ENCODE measurements at regions not wholly inside any gene's neighbourhood (a gene's known extent, or its start where the extent isn't known, plus 50 kb on each side); places are given as distances from the start of the nearest gene placed in this dataset.
"Not testable (repeated sequence)": the region's sequence is repeated elsewhere in the genome, so short reads cannot be mapped to it uniquely, and the experiment has no call there.

DNA sequence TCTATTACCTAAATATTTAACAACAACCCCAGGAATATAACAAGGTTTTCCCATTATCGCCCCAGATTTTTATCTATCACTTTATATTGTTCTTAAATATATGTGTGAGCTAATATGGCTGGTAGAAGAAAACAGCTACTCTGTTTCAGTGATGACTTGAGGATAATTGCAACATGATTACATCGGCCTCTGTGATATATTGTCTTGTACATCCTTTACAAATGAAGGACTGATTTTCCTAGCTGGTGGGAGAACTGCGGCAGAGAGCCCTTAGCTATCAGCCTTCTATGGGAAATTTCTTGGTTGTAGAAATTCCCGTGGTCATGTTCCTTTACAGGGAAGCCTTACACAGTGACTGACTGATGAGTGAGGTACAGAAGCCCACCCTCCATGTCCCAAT lies 110.9 kb upstream of the ZNF717 start:
- Histone ChIP-seq H3K4me3 (replicated peaks; ENCODE audit: low read depth, low read length) (no peak overlapping the region), H3K36me3 (ENCODE audit: control insufficient read depth, insufficient read depth, low read length) (no peaks in the 10 kb centered on the region), H3K27me3 (replicated peaks; ENCODE audit: control insufficient read depth, insufficient read depth, low read length) (no peaks in the 10 kb centered on the region)
- DNase-seq (ENCODE audit: extremely low read depth, insufficient read length): no peak
- TF ChIP-seq, protein P1, sequence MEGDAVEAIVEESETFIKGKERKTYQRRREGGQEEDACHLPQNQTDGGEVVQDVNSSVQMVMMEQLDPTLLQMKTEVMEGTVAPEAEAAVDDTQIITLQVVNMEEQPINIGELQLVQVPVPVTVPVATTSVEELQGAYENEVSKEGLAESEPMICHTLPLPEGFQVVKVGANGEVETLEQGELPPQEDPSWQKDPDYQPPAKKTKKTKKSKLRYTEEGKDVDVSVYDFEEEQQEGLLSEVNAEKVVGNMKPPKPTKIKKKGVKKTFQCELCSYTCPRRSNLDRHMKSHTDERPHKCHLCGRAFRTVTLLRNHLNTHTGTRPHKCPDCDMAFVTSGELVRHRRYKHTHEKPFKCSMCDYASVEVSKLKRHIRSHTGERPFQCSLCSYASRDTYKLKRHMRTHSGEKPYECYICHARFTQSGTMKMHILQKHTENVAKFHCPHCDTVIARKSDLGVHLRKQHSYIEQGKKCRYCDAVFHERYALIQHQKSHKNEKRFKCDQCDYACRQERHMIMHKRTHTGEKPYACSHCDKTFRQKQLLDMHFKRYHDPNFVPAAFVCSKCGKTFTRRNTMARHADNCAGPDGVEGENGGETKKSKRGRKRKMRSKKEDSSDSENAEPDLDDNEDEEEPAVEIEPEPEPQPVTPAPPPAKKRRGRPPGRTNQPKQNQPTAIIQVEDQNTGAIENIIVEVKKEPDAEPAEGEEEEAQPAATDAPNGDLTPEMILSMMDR (IDR thresholded peaks at IDR 0.05; ENCODE audit: insufficient read depth, low read length, poor library complexity, severe bottlenecking): no peak

GRCh38 chr3:75901446-75901845 lies 116.1 kb upstream of the ZNF717 start:
- H3K36me3 ChIP-seq (ENCODE audit: control insufficient read depth, insufficient read depth, low read length); H3K27me3 ChIP-seq (replicated peaks; ENCODE audit: control insufficient read depth, insufficient read depth, low read length); H3K4me3 ChIP-seq (replicated peaks; ENCODE audit: low read depth, low read length); DNase-seq (ENCODE audit: extremely low read depth, insufficient read length): not testable (repeated sequence)

GRCh38 chr3:75906555-75907112 lies 121.3 kb upstream of the ZNF717 start:
- Histone ChIP-seq H3K4me3 (replicated peaks; ENCODE audit: low read depth, low read length) (no peak overlapping the region), H3K36me3 (ENCODE audit: control insufficient read depth, insufficient read depth, low read length) (no peaks in the 10 kb centered on the region), H3K27me3 (replicated peaks; ENCODE audit: control insufficient read depth, insufficient read depth, low read length) (no peaks in the 10 kb centered on the region)
- no peak for DNase-seq (ENCODE audit: extremely low read depth, insufficient read length)
- TF ChIP-seq, protein P1 (IDR thresholded peaks at IDR 0.05; ENCODE audit: insufficient read depth, low read length, poor library complexity, severe bottlenecking): no peak

DNA sequence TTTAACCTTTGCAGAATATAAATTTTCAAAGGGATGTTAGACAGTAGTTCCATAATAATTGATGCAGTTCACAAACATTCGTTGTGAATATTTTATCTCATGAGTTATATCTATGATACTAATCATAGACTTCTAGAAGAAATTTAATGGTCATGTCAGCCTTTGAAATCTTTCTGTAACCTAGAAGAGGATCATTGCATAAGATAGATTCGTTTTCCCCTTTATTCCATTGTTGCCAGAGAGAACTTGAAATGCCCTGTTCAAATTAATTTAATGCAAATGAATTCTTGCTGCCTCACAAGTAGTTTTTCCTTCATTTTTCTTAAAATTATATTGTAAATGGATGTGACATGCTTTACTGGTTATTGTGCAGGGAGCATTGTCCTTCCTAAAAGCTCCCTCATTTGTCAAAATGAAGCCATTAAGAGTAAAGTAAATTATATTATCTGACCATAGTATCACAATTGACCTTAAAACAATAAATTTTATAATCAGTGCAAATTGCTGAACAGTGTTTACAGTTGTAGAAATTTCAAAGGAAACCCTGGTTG lies 128.5 kb upstream of the ZNF717 start:
- no peak overlapping the region for H3K4me3 ChIP-seq (replicated peaks; ENCODE audit: low read depth, low read length)
- TF ChIP-seq, protein P1 (IDR thresholded peaks at IDR 0.05; ENCODE audit: insufficient read depth, low read length, poor library complexity, severe bottlenecking): no peak
- no peaks in the 10 kb centered on the region for H3K27me3 ChIP-seq (replicated peaks; ENCODE audit: control insufficient read depth, insufficient read depth, low read length)
- no peaks in the 10 kb centered on the region for H3K36me3 ChIP-seq (ENCODE audit: control insufficient read depth, insufficient read depth, low read length)
- DNase-seq (ENCODE audit: extremely low read depth, insufficient read length): no peak

- H3K4me3 ChIP-seq (replicated peaks; ENCODE audit: low read depth, low read length); H3K36me3 ChIP-seq (ENCODE audit: control insufficient read depth, insufficient read depth, low read length); DNase-seq (ENCODE audit: extremely low read depth, insufficient read length); H3K27me3 ChIP-seq (replicated peaks; ENCODE audit: control insufficient read depth, insufficient read depth, low read length): not testable (repeated sequence)
Observed at GRCh38 chr3:75914741-75915140, 129.4 kb upstream of the ZNF717 start.

GRCh38 chr3:75938921-75939320 lies 153.6 kb upstream of the ZNF717 start:
- no peak for DNase-seq (ENCODE audit: extremely low read depth, insufficient read length)
- H3K36me3 ChIP-seq (ENCODE audit: control insufficient read depth, insufficient read depth, low read length): no peaks in the 10 kb centered on the region
- H3K27me3 ChIP-seq (replicated peaks; ENCODE audit: control insufficient read depth, insufficient read depth, low read length): no peaks in the 10 kb centered on the region

More at GRCh38 chr3:75938921-75939320, 153.6 kb upstream of the ZNF717 start:
- TF ChIP-seq, protein P1 (IDR thresholded peaks at IDR 0.05; ENCODE audit: insufficient read depth, low read length, poor library complexity, severe bottlenecking): no peak
- no peak overlapping the region for H3K4me3 ChIP-seq (replicated peaks; ENCODE audit: low read depth, low read length)
